MM.1S (cell line): ENCODE measurements at regions not wholly inside any gene's neighbourhood (a gene's known extent, or its start where the extent isn't known, plus 50 kb on each side); places are given as distances from the start of the nearest gene placed in this dataset.

Experiments used
- EZH2 ChIP-seq: fragments of 300-600 bp; sonication (generic); optimal IDR thresholded peaks from 2 replicates; pipeline ENCODE3; 2017; ENCODE audit warnings: low read depth, mild to moderate bottlenecking, antibody characterized with exemption, low read length, mixed read lengths
- TF ChIP-seq, protein P1 (sequence below): fragments of 300-600 bp; sonication (generic); IDR thresholded peaks from 2 replicates; pipeline ENCODE4 v1.5.1; 2016; ENCODE audit warnings: antibody characterized with exemption, low read length, mixed read lengths

GRCh38 chr6:104402572-104402971 is 457.1 kb downstream of the HACE1 start:
- TF ChIP-seq, protein P1, sequence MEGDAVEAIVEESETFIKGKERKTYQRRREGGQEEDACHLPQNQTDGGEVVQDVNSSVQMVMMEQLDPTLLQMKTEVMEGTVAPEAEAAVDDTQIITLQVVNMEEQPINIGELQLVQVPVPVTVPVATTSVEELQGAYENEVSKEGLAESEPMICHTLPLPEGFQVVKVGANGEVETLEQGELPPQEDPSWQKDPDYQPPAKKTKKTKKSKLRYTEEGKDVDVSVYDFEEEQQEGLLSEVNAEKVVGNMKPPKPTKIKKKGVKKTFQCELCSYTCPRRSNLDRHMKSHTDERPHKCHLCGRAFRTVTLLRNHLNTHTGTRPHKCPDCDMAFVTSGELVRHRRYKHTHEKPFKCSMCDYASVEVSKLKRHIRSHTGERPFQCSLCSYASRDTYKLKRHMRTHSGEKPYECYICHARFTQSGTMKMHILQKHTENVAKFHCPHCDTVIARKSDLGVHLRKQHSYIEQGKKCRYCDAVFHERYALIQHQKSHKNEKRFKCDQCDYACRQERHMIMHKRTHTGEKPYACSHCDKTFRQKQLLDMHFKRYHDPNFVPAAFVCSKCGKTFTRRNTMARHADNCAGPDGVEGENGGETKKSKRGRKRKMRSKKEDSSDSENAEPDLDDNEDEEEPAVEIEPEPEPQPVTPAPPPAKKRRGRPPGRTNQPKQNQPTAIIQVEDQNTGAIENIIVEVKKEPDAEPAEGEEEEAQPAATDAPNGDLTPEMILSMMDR: no peak
- TF ChIP-seq EZH2: no peak
